GM23248 (cell line): ENCODE measurements at regions not wholly inside any gene's neighbourhood (a gene's known extent, or its start where the extent isn't known, plus 50 kb on each side); places are given as distances from the start of the nearest gene placed in this dataset.

Experiments used
- EZH2 ChIP-seq: fragments of 200-600 bp; sonication (generic); IDR thresholded peaks from 2 replicates; pipeline ENCODE4 v1.6.1; 2018; ENCODE audit warnings: antibody characterized with exemption, mild to moderate bottlenecking; ENCODE audit not compliant: insufficient read depth, poor library complexity, severe bottlenecking
- EZH2phosphoT487 ChIP-seq: fragments of 200-600 bp; sonication (generic); IDR thresholded peaks from 2 replicates; pipeline ENCODE4 v1.6.1; 2018; ENCODE audit warnings: antibody characterized with exemption, moderate library complexity, mild to moderate bottlenecking, low read depth; ENCODE audit not compliant: insufficient read depth

GRCh38 chr2:65915273-65915672 is 482.9 kb upstream of the SPRED2 start:
- TF ChIP-seq EZH2 (no peak), EZH2phosphoT487 (no peak)
